ENCODE measurements at regions not wholly inside any gene's neighbourhood (a gene's known extent, or its start where the extent isn't known, plus 50 kb on each side); places are given as distances from the start of the nearest gene placed in this dataset.

DNA sequence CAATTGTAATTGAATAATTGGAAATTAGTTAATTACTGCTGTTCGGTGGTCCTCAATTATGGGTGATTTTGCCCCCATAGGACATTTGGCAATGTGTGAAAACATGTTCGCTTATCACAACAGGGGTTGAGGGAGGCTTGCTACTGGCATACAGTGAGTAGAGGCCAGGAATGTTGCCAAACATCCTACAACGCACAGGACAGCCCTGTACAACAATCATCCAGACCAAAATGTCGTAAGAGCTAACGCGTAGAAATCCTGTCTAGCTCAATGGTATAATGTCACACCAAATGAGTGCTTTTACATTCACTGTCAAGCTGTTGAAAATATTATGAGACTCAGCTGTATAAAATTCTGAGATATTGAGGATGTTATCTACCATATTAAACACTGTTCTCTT is 464.4 kb upstream of the TUSC1 start:
- ATAC-seq (no peak), DNase-seq (no peak)
- TF ChIP-seq, protein P1, sequence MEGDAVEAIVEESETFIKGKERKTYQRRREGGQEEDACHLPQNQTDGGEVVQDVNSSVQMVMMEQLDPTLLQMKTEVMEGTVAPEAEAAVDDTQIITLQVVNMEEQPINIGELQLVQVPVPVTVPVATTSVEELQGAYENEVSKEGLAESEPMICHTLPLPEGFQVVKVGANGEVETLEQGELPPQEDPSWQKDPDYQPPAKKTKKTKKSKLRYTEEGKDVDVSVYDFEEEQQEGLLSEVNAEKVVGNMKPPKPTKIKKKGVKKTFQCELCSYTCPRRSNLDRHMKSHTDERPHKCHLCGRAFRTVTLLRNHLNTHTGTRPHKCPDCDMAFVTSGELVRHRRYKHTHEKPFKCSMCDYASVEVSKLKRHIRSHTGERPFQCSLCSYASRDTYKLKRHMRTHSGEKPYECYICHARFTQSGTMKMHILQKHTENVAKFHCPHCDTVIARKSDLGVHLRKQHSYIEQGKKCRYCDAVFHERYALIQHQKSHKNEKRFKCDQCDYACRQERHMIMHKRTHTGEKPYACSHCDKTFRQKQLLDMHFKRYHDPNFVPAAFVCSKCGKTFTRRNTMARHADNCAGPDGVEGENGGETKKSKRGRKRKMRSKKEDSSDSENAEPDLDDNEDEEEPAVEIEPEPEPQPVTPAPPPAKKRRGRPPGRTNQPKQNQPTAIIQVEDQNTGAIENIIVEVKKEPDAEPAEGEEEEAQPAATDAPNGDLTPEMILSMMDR (IDR thresholded peaks at IDR 0.05) = no peak
- TF ChIP-seq POLR2A (IDR thresholded peaks at IDR 0.05) = no peak
- H3K4me1 ChIP-seq = no peaks in the 10 kb centered on the region
- H3K36me3 ChIP-seq (replicated peaks in 1 of 2; ENCODE audit: insufficient read depth in 1 of 2, low read depth in 2 of 2) = no peaks in the 10 kb centered on the region
- no peak overlapping the region for H3K27ac ChIP-seq
- H3K4me3 ChIP-seq = no peak overlapping the region
- no peaks in the 10 kb centered on the region for H3K27me3 ChIP-seq
- H3K9me3 ChIP-seq = no peaks in the 10 kb centered on the region
- intact Hi-C loops (cut with DNase I) = no loop called here
- 79 to 82% methylated on average over 6 of the region's 6 CpGs for WGBS, 2 donors

DNA sequence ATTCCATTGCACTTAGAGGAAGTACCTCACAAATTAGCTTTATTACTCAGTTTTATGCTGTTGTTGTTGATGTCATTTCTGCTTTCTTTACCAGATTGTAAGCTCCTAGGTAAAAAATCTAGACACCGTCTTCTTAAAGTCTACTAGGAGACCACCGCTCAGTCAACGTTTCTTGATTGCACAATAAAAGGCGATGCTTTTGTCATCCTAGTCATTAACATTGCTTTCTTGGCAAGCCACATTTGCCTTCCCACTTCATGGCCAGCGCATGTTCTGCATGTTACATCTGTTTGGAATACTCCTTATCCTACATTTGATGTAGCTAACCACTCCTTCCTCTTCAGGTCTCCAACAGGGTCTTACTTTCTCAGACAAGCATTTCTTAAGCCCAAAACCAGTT is 464.0 kb upstream of the TUSC1 start:
- TF ChIP-seq, protein P1 (IDR thresholded peaks at IDR 0.05) = no peak
- no peak for TF ChIP-seq POLR2A (IDR thresholded peaks at IDR 0.05)
- no peaks in the 10 kb centered on the region for H3K27me3 ChIP-seq
- no peak for DNase-seq
- no peak overlapping the region for H3K4me3 ChIP-seq
- no peaks in the 10 kb centered on the region for H3K4me1 ChIP-seq
- 74 to 75% methylated on average over 5 of the region's 5 CpGs for WGBS, 2 donors
- no peaks in the 10 kb centered on the region for H3K36me3 ChIP-seq (replicated peaks in 1 of 2; ENCODE audit: insufficient read depth in 1 of 2, low read depth in 2 of 2)
- intact Hi-C loops (cut with DNase I) = no loop called here
- H3K27ac ChIP-seq = no peak overlapping the region
- no peak for ATAC-seq
- H3K9me3 ChIP-seq = no peaks in the 10 kb centered on the region

DNA sequence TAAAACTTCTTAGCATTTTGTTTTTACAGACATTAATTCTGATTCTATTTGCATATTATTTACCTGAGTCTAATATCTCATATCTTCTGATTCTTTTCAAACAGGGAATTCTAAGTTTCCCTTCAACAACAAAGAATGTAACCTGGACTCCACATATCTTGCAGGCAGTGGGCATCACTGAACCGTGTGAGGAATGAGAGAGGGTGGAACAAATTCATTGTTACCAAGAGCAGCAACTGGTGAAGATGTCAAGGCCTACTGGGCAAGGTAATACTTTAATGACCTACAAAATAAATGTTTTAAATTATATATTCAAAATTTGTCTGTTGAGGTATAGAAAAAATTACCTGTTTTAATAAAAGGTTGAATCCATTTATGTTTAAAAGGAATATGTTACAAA is 455.3 kb upstream of the TUSC1 start:
- no peaks in the 10 kb centered on the region for H3K4me1 ChIP-seq
- DNase-seq (no peak), ATAC-seq (no peak)
- H3K9me3 ChIP-seq = no peaks in the 10 kb centered on the region
- 69 to 81% methylated on average over 1 of the region's 1 CpG for WGBS, 2 donors
- H3K36me3 ChIP-seq (replicated peaks in 1 of 2; ENCODE audit: insufficient read depth in 1 of 2, low read depth in 2 of 2) = no peaks in the 10 kb centered on the region
- intact Hi-C loops (cut with DNase I) = no loop called here
- no peak overlapping the region for H3K4me3 ChIP-seq
- H3K27ac ChIP-seq = no peak overlapping the region
- H3K27me3 ChIP-seq = no peaks in the 10 kb centered on the region
- TF ChIP-seq POLR2A (IDR thresholded peaks at IDR 0.05) = no peak
- TF ChIP-seq, protein P1 (IDR thresholded peaks at IDR 0.05) = no peak

DNA sequence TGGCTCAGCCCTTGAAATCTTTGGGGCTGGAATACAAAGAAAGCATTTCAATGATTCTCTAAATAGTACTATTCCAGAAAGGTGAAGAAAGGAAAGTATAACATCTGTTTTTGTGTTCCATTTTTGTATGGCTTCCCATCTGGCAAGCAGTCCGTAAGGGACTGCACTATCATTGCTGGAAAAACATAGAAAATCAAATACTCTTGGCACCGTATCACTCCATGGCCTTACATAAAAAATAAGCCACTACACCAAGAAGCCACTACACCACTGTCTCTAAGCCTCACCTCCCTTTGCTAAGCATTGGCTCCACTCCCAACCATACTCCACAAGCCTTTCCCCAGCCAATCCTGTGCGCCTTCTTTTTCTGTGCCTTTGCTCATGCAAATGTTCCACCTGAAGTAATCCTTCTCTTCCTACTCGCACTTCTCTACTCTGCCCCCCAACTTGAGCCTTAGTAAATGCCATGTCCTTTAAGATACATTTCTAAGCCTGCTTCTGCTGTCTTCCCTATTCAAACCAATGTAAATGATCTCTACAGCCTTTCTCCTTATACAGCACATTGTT is 454.6 kb upstream of the TUSC1 start:
- 69 to 72% methylated on average over 4 of the region's 4 CpGs for WGBS, 2 donors
- DNase-seq (no peak), ATAC-seq (no peak)
- no peaks in the 10 kb centered on the region for H3K27me3 ChIP-seq
- H3K27ac ChIP-seq = no peak overlapping the region
- TF ChIP-seq, protein P1 (IDR thresholded peaks at IDR 0.05) = no peak
- TF ChIP-seq POLR2A (IDR thresholded peaks at IDR 0.05) = no peak
- H3K4me1 ChIP-seq = no peaks in the 10 kb centered on the region
- intact Hi-C loops (cut with DNase I) = no loop called here
- no peaks in the 10 kb centered on the region for H3K9me3 ChIP-seq
- no peaks in the 10 kb centered on the region for H3K36me3 ChIP-seq (replicated peaks in 1 of 2; ENCODE audit: insufficient read depth in 1 of 2, low read depth in 2 of 2)
- no peak overlapping the region for H3K4me3 ChIP-seq

DNA sequence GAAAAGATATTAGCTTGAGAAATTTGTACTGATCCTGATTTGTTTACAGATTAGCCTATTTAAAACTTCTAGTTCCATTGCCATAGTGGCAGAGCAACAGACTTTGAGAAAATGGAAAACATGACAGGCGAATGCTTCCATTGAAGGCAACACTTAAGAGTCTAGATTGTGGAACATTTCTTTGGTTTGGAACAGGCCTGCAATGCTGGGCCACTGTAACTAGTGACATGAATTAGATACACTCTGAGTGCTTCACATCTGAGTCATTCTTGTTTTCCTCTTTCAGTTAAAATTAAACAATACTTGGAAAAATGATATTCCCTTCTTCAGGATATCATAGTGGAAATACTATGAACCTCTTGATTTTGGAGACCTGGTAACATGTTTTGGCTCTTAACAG is 453.6 kb upstream of the TUSC1 start:
- Histone ChIP-seq H3K27ac (no peak overlapping the region), H3K9me3 (no peaks in the 10 kb centered on the region), H3K4me1 (no peaks in the 10 kb centered on the region), H3K4me3 (no peak overlapping the region), H3K36me3 (replicated peaks in 1 of 2; ENCODE audit: insufficient read depth in 1 of 2, low read depth in 2 of 2) (no peaks in the 10 kb centered on the region), H3K27me3 (no peaks in the 10 kb centered on the region)
- peak in 1 of 4 donors; percentile 3 for DNase-seq
- intact Hi-C loops (cut with DNase I) = no loop called here
- 79 to 88% methylated on average over 1 of the region's 1 CpG for WGBS, 2 donors
- TF ChIP-seq POLR2A (IDR thresholded peaks at IDR 0.05) = no peak
- TF ChIP-seq, protein P1 (IDR thresholded peaks at IDR 0.05) = no peak
- no peak for ATAC-seq

Data from body of pancreas (tissue), 4 donors.